ENCODE measurements at regions not wholly inside any gene's neighbourhood (a gene's known extent, or its start where the extent isn't known, plus 50 kb on each side); places are given as distances from the start of the nearest gene placed in this dataset.

DNA sequence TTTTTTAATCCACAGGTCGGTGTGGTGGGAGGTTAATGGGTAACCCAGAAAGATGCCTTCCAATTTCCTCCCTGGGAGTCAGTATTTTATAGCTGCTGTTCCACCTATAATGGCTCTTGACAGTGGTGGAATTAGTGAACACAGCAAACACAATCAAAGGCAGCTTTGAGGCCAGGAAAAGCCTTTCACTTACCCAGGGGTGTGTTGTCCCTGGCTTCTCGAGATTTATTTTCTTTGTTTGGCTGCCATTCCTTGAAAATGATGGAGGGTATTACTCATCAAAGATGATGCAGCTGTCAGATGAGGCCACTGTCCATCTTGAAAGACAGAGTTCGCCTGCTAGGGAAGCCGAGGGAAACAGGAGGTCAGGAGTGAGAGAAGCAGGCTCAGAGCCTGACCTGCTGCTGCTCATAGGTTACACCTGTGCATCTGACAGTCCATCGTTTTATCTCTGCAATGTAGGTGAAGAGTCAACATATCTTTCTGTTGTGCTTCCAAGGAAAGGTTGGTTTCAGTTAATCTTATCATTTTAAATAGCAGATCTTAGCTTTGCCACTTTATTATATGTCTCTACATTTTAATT, 221.6 kb downstream of the XPNPEP1 start:
- TF ChIP-seq ZNF274 (IDR thresholded peaks at IDR 0.05; ENCODE audit: low read length) (no peak), ZNF274 (tag by site-specific recombination; IDR thresholded peaks at IDR 0.05; ENCODE audit: borderline replicate concordance) (no peak), GLIS2 (tag by site-specific recombination; IDR thresholded peaks at IDR 0.05) (no peak), ZBTB7A (tag by site-specific recombination; IDR thresholded peaks at IDR 0.05; ENCODE audit: low read depth) (no peak), ZNF24 (tag by site-specific recombination; IDR thresholded peaks at IDR 0.05) (no peak), SALL2 (tag by site-specific recombination; IDR thresholded peaks at IDR 0.05; ENCODE audit: borderline replicate concordance) (no peak)
- TF ChIP-seq, protein P1, sequence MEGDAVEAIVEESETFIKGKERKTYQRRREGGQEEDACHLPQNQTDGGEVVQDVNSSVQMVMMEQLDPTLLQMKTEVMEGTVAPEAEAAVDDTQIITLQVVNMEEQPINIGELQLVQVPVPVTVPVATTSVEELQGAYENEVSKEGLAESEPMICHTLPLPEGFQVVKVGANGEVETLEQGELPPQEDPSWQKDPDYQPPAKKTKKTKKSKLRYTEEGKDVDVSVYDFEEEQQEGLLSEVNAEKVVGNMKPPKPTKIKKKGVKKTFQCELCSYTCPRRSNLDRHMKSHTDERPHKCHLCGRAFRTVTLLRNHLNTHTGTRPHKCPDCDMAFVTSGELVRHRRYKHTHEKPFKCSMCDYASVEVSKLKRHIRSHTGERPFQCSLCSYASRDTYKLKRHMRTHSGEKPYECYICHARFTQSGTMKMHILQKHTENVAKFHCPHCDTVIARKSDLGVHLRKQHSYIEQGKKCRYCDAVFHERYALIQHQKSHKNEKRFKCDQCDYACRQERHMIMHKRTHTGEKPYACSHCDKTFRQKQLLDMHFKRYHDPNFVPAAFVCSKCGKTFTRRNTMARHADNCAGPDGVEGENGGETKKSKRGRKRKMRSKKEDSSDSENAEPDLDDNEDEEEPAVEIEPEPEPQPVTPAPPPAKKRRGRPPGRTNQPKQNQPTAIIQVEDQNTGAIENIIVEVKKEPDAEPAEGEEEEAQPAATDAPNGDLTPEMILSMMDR (tag by site-specific recombination; IDR thresholded peaks at IDR 0.05): no peak
- TF ChIP-seq, protein P2, sequence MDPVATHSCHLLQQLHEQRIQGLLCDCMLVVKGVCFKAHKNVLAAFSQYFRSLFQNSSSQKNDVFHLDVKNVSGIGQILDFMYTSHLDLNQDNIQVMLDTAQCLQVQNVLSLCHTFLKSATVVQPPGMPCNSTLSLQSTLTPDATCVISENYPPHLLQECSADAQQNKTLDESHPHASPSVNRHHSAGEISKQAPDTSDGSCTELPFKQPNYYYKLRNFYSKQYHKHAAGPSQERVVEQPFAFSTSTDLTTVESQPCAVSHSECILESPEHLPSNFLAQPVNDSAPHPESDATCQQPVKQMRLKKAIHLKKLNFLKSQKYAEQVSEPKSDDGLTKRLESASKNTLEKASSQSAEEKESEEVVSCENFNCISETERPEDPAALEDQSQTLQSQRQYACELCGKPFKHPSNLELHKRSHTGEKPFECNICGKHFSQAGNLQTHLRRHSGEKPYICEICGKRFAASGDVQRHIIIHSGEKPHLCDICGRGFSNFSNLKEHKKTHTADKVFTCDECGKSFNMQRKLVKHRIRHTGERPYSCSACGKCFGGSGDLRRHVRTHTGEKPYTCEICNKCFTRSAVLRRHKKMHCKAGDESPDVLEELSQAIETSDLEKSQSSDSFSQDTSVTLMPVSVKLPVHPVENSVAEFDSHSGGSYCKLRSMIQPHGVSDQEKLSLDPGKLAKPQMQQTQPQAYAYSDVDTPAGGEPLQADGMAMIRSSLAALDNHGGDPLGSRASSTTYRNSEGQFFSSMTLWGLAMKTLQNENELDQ (tag by site-specific recombination; IDR thresholded peaks at IDR 0.05; ENCODE audit: low read depth): no peak
- TF ChIP-seq, protein P3, sequence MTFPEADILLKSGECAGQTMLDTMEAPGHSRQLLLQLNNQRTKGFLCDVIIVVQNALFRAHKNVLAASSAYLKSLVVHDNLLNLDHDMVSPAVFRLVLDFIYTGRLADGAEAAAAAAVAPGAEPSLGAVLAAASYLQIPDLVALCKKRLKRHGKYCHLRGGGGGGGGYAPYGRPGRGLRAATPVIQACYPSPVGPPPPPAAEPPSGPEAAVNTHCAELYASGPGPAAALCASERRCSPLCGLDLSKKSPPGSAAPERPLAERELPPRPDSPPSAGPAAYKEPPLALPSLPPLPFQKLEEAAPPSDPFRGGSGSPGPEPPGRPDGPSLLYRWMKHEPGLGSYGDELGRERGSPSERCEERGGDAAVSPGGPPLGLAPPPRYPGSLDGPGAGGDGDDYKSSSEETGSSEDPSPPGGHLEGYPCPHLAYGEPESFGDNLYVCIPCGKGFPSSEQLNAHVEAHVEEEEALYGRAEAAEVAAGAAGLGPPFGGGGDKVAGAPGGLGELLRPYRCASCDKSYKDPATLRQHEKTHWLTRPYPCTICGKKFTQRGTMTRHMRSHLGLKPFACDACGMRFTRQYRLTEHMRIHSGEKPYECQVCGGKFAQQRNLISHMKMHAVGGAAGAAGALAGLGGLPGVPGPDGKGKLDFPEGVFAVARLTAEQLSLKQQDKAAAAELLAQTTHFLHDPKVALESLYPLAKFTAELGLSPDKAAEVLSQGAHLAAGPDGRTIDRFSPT (tag by site-specific recombination; IDR thresholded peaks at IDR 0.05): no peak
- TF ChIP-seq, protein P4, sequence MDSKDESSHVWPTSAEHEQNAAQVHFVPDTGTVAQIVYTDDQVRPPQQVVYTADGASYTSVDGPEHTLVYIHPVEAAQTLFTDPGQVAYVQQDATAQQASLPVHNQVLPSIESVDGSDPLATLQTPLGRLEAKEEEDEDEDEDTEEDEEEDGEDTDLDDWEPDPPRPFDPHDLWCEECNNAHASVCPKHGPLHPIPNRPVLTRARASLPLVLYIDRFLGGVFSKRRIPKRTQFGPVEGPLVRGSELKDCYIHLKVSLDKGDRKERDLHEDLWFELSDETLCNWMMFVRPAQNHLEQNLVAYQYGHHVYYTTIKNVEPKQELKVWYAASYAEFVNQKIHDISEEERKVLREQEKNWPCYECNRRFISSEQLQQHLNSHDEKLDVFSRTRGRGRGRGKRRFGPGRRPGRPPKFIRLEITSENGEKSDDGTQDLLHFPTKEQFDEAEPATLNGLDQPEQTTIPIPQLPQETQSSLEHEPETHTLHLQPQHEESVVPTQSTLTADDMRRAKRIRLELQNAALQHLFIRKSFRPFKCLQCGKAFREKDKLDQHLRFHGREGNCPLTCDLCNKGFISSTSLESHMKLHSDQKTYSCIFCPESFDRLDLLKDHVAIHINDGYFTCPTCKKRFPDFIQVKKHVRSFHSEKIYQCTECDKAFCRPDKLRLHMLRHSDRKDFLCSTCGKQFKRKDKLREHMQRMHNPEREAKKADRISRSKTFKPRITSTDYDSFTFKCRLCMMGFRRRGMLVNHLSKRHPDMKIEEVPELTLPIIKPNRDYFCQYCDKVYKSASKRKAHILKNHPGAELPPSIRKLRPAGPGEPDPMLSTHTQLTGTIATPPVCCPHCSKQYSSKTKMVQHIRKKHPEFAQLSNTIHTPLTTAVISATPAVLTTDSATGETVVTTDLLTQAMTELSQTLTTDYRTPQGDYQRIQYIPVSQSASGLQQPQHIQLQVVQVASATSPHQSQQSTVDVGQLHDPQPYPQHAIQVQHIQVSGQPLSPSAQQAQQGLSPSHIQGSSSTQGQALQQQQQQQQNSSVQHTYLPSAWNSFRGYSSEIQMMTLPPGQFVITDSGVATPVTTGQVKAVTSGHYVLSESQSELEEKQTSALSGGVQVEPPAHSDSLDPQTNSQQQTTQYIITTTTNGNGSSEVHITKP (tag by site-specific recombination; IDR thresholded peaks at IDR 0.05): no peak
